CD4-positive, alpha-beta T cell treated with Interleukin-6 at 100 ng/mL for 8 hours (primary cell): ENCODE measurements at regions not wholly inside any gene's neighbourhood (a gene's known extent, or its start where the extent isn't known, plus 50 kb on each side); places are given as distances from the start of the nearest gene placed in this dataset.

ENCODE experiments used
- DNase-seq: peaks from one replicate; pipeline ENCODE4 v3.0.0-alpha.2; 2020; ENCODE audit warnings: mixed read lengths, low spot score

- DNase-seq = no peak
Measured at GRCh38 chr2:60158262-60158661, 395.2 kb downstream of the BCL11A start.

- no peak for DNase-seq
Measured at GRCh38 chr2:60157283-60157682, 396.2 kb downstream of the BCL11A start.

GRCh38 chr2:60154142-60154541 is 399.3 kb downstream of the BCL11A start:
- DNase-seq = no peak

- no peak for DNase-seq
Measured at GRCh38 chr2:60152226-60152833, 401.1 kb downstream of the BCL11A start.

- DNase-seq = no peak
Measured at GRCh38 chr2:60149176-60149575, 404.3 kb downstream of the BCL11A start.

GRCh38 chr2:60148716-60149115 is 404.7 kb downstream of the BCL11A start:
- no peak for DNase-seq

- no peak for DNase-seq
Measured at GRCh38 chr2:60140185-60140584, 413.3 kb downstream of the BCL11A start.

- no peak for DNase-seq
Measured at GRCh38 chr2:60136913-60137312, 416.5 kb downstream of the BCL11A start.

GRCh38 chr2:60127191-60127590 is 426.3 kb downstream of the BCL11A start:
- no peak for DNase-seq

- DNase-seq = no peak
Measured at GRCh38 chr2:60125611-60126426, 427.6 kb downstream of the BCL11A start.

GRCh38 chr2:60119778-60120177 is 433.7 kb downstream of the BCL11A start:
- DNase-seq = no peak

- no peak for DNase-seq
Measured at GRCh38 chr2:60118917-60119316, 434.5 kb downstream of the BCL11A start.

GRCh38 chr2:60118061-60118460 is 435.4 kb downstream of the BCL11A start:
- no peak for DNase-seq

GRCh38 chr2:60116161-60116875 is 437.1 kb downstream of the BCL11A start:
- DNase-seq = no peak

GRCh38 chr2:60109744-60110143 is 443.7 kb downstream of the BCL11A start:
- DNase-seq = no peak

- DNase-seq = no peak
Measured at GRCh38 chr2:60106836-60107529, 446.5 kb downstream of the BCL11A start.

- no peak for DNase-seq
Measured at GRCh38 chr2:60105906-60106305, 447.5 kb downstream of the BCL11A start.

- DNase-seq = no peak
Measured at GRCh38 chr2:60104514-60105505, 448.6 kb downstream of the BCL11A start.

GRCh38 chr2:60100034-60100433 is 453.4 kb downstream of the BCL11A start:
- DNase-seq = no peak

- no peak for DNase-seq
Measured at GRCh38 chr2:60098996-60099395, 454.5 kb downstream of the BCL11A start.

- DNase-seq = no peak
Measured at GRCh38 chr2:60097298-60097697, 456.2 kb downstream of the BCL11A start.
